Endothelial cell of umbilical vein (primary cell): ENCODE measurements at regions not wholly inside any gene's neighbourhood (a gene's known extent, or its start where the extent isn't known, plus 50 kb on each side); places are given as distances from the start of the nearest gene placed in this dataset.

ENCODE experiments used
- CTCF ChIP-seq, 2 donors: IDR thresholded peaks; 1 replicate in 1 of 2; 2 replicates in 1 of 2; pipeline ENCODE4 v1.5.1; 2011; ENCODE audit warnings: low read length in 2 of 2, mild to moderate bottlenecking in 2 of 2, moderate library complexity in 2 of 2, control low read depth in 1 of 2, inconsistent platforms in 1 of 2, low read depth in 1 of 2; ENCODE audit not compliant: insufficient read depth in 1 of 2; ENCODE audit errors: extremely low read depth in 1 of 2
- EZH2 ChIP-seq: IDR thresholded peaks from 2 replicates; pipeline ENCODE4 v1.6.1; 2012; ENCODE audit warnings: borderline replicate concordance, low read depth, mild to moderate bottlenecking, moderate library complexity, low read length, inconsistent platforms; ENCODE audit not compliant: severe bottlenecking
- GATA2 ChIP-seq: IDR thresholded peaks from 2 replicates; pipeline ENCODE4 v1.7.0; 2011; ENCODE audit warnings: low read depth, mild to moderate bottlenecking, moderate library complexity, mixed read lengths, low read length; ENCODE audit not compliant: insufficient read length, insufficient read depth
- JUN ChIP-seq: IDR thresholded peaks from 2 replicates; pipeline ENCODE4 v1.6.1; 2011; ENCODE audit warnings: borderline replicate concordance, low read depth; ENCODE audit not compliant: insufficient read length, insufficient read depth
- MYC ChIP-seq: IDR thresholded peaks from one replicate; pipeline ENCODE4 v1.6.1; 2011; ENCODE audit warnings: mild to moderate bottlenecking, low read depth, low read length
- POLR2A ChIP-seq: IDR thresholded peaks from 2 replicates; pipeline ENCODE4 v1.6.1; 2012; ENCODE audit warnings: low read depth, mild to moderate bottlenecking, control low read depth, low read length
- POLR2AphosphoS5 ChIP-seq: IDR thresholded peaks from 2 replicates; pipeline ENCODE4 v1.6.1; 2012; ENCODE audit warnings: low read depth, mild to moderate bottlenecking, control low read depth, low read length, moderate library complexity; ENCODE audit not compliant: insufficient read depth

- TF ChIP-seq CTCF (IDR thresholded peaks at IDR 0.05; ENCODE audit: extremely low read depth in 1 of 2, insufficient read depth in 1 of 2, low read depth in 1 of 2, low read length in 2 of 2), result no peak
- no peak for TF ChIP-seq POLR2A
- TF ChIP-seq EZH2, result no peak
- TF ChIP-seq MYC, result no peak
- TF ChIP-seq POLR2AphosphoS5, result no peak
- TF ChIP-seq JUN, result no peak
- no peak for TF ChIP-seq GATA2
Measured at GRCh38 chr11:116548256-116548655, 224.5 kb downstream of the BUD13 start.
